ENCODE measurements at regions not wholly inside any gene's neighbourhood (a gene's known extent, or its start where the extent isn't known, plus 50 kb on each side); places are given as distances from the start of the nearest gene placed in this dataset.

DNA sequence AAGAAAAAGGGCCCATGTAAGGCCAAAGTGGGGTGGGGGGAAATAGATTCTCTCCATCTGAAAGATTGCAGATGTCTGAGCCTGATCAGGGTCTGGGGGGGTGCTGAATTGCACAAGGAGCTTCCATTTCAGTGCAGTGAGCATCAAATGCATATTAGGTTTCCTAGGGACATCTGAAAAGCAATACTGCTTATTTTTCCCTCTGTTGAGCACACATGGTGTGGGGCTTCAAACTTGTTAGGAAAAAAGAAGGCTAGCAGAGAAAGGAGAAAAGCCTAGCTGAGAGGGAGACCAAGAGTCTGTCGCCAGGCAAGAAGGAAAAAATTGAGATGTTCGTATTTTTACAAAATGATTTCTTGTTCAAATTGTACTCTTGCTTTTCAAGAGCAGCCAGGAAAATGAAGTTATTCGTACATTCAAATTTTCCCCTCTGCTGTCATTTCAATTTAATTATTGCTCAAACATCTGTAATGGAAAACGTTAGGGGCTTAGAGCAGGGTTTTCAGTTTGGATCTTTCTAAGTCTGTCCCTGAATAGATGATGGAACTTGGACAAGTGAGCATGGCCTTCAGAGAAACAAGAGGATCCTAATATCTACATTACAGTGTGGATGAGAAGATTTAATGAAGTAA lies 191.9 kb upstream of the GAS1 start:
- Histone ChIP-seq H3K27me3 (ENCODE audit: low read depth, low read length) (no peaks in the 10 kb centered on the region), H3K36me3 (ENCODE audit: control insufficient read depth in 1 of 2, insufficient read depth in 2 of 2, low read length in 2 of 2) (no peaks in the 10 kb centered on the region), H3K9me3 (ENCODE audit: control insufficient read depth in 1 of 2, low read length in 2 of 2) (no peaks in the 10 kb centered on the region), H3K4me1 (ENCODE audit: control insufficient read depth in 1 of 2, insufficient read depth in 2 of 2, low read length in 2 of 2) (no peaks in the 10 kb centered on the region), H3K27ac (ENCODE audit: low read length) (no peak overlapping the region), H3K4me3 (ENCODE audit: low read depth in 1 of 2, low read length in 2 of 2) (no peak overlapping the region)

- Histone ChIP-seq H3K27me3 (ENCODE audit: low read depth, low read length) (no peaks in the 10 kb centered on the region), H3K27ac (ENCODE audit: low read length) (no peak overlapping the region), H3K9me3 (ENCODE audit: control insufficient read depth in 1 of 2, low read length in 2 of 2) (no peaks in the 10 kb centered on the region), H3K36me3 (ENCODE audit: control insufficient read depth in 1 of 2, insufficient read depth in 2 of 2, low read length in 2 of 2) (no peaks in the 10 kb centered on the region), H3K4me1 (ENCODE audit: control insufficient read depth in 1 of 2, insufficient read depth in 2 of 2, low read length in 2 of 2) (no peaks in the 10 kb centered on the region), H3K4me3 (ENCODE audit: low read depth in 1 of 2, low read length in 2 of 2) (no peak overlapping the region)
These were observed 192.8 kb upstream of the GAS1 start for GRCh38 chr9:87140142-87140541.

DNA sequence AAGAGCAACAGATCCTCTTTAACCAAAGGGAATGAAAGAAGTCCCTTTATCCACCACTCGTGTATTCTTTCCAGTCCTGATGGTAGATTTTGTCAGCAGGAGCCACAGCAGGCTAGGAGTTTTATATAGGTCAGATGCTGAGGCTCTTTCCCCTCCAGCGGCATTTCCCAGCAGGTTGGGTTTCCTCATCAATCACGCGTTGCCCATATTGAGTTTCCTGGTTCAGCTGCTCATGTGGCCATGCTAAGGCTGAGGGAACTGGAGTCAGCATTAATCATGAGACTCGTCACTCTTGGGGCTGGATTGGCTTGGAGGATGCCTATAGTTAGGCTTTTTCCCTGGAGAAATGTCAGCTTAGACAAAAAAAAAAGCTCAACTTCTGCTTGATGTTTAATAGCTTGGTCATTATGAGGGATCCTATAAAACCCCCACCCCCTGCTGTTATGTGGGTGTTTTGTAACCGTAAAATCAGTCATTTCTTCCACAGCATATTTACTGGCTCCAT lies 193.4 kb upstream of the GAS1 start:
- Histone ChIP-seq H3K27me3 (ENCODE audit: low read depth, low read length) (no peaks in the 10 kb centered on the region), H3K27ac (ENCODE audit: low read length) (no peak overlapping the region), H3K4me1 (ENCODE audit: control insufficient read depth in 1 of 2, insufficient read depth in 2 of 2, low read length in 2 of 2) (no peaks in the 10 kb centered on the region), H3K36me3 (ENCODE audit: control insufficient read depth in 1 of 2, insufficient read depth in 2 of 2, low read length in 2 of 2) (no peaks in the 10 kb centered on the region), H3K4me3 (ENCODE audit: low read depth in 1 of 2, low read length in 2 of 2) (no peak overlapping the region), H3K9me3 (ENCODE audit: control insufficient read depth in 1 of 2, low read length in 2 of 2) (no peaks in the 10 kb centered on the region)

- Histone ChIP-seq H3K27me3 (ENCODE audit: low read depth, low read length) (no peaks in the 10 kb centered on the region), H3K36me3 (ENCODE audit: control insufficient read depth in 1 of 2, insufficient read depth in 2 of 2, low read length in 2 of 2) (no peaks in the 10 kb centered on the region), H3K4me3 (ENCODE audit: low read depth in 1 of 2, low read length in 2 of 2) (no peak overlapping the region), H3K9me3 (ENCODE audit: control insufficient read depth in 1 of 2, low read length in 2 of 2) (no peaks in the 10 kb centered on the region), H3K27ac (ENCODE audit: low read length) (no peak overlapping the region), H3K4me1 (ENCODE audit: control insufficient read depth in 1 of 2, insufficient read depth in 2 of 2, low read length in 2 of 2) (no peaks in the 10 kb centered on the region)
These were observed 193.8 kb upstream of the GAS1 start for GRCh38 chr9:87141124-87141523.

DNA sequence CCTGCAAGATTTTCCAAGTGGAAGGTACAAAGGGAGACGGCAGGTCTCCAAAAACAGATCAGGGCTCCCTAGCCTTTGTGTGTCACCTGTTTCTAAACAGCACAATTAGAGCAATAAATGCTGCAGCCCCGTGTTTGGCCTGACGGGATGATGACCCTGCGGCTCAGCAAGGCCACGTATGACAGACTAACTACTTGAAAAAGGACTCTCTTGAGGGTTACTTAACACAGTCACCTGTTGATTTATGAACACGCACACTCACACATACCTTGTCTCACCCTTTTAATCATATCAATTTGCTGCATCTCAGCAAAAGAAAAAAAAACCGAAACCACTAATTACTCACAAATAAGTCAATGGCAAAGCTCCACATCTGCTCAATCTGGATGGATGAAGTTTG lies 199.6 kb upstream of the GAS1 start:
- Histone ChIP-seq H3K9me3 (ENCODE audit: control insufficient read depth in 1 of 2, low read length in 2 of 2) (no peaks in the 10 kb centered on the region), H3K36me3 (ENCODE audit: control insufficient read depth in 1 of 2, insufficient read depth in 2 of 2, low read length in 2 of 2) (no peaks in the 10 kb centered on the region)

DNA sequence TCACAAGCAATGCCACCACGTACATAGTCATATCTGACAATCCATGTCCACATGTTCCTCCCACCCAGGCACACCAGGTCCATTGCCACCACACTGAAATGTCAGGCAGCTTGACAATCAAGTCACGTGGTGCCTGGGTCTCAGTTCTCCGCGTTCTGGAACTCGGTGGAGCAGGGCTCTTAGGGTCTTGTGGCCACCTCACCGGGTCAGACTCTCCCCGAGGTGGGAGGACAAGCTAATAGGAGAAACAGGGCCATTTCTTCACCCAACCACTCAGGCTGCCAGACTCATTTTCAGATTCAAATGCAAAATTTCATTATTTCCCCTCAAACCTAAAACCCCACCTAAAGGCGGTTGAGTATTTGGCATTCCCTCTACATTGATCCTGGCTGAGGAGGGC lies 200.5 kb upstream of the GAS1 start:
- Histone ChIP-seq H3K27me3 (ENCODE audit: low read depth, low read length) (no peaks in the 10 kb centered on the region), H3K27ac (ENCODE audit: low read length) (peak overlapping the region; percentile 66), H3K36me3 (ENCODE audit: control insufficient read depth in 1 of 2, insufficient read depth in 2 of 2, low read length in 2 of 2) (no peaks in the 10 kb centered on the region), H3K9me3 (ENCODE audit: control insufficient read depth in 1 of 2, low read length in 2 of 2) (no peaks in the 10 kb centered on the region), H3K4me3 (ENCODE audit: low read depth in 1 of 2, low read length in 2 of 2) (peak overlapping the region in 1 of 2 donors; percentile 54), H3K4me1 (ENCODE audit: control insufficient read depth in 1 of 2, insufficient read depth in 2 of 2, low read length in 2 of 2) (peaks cover 0 to 4% of the 10 kb centered on the region in 2 donors)

More for the DNA sequence above, 199.6 kb upstream of the GAS1 start:
- no peaks in the 10 kb centered on the region for H3K27me3 ChIP-seq (ENCODE audit: low read depth, low read length)
- peaks cover 0 to 4% of the 10 kb centered on the region in 2 donors for H3K4me1 ChIP-seq (ENCODE audit: control insufficient read depth in 1 of 2, insufficient read depth in 2 of 2, low read length in 2 of 2)
- no peak overlapping the region for H3K27ac ChIP-seq (ENCODE audit: low read length)
- no peak overlapping the region for H3K4me3 ChIP-seq (ENCODE audit: low read depth in 1 of 2, low read length in 2 of 2)

- H3K4me1 ChIP-seq (ENCODE audit: control insufficient read depth in 1 of 2, insufficient read depth in 2 of 2, low read length in 2 of 2): peaks cover 0 to 4% of the 10 kb centered on the region in 2 donors
- no peaks in the 10 kb centered on the region for H3K27me3 ChIP-seq (ENCODE audit: low read depth, low read length)
- peak overlapping the region in 1 of 2 donors; percentile 54 for H3K4me3 ChIP-seq (ENCODE audit: low read depth in 1 of 2, low read length in 2 of 2)
- peak overlapping the region; percentile 70 for H3K27ac ChIP-seq (ENCODE audit: low read length)
- no peaks in the 10 kb centered on the region for H3K9me3 ChIP-seq (ENCODE audit: control insufficient read depth in 1 of 2, low read length in 2 of 2)
- no peaks in the 10 kb centered on the region for H3K36me3 ChIP-seq (ENCODE audit: control insufficient read depth in 1 of 2, insufficient read depth in 2 of 2, low read length in 2 of 2)
These were observed 201.2 kb upstream of the GAS1 start for GRCh38 chr9:87148331-87149104.

DNA sequence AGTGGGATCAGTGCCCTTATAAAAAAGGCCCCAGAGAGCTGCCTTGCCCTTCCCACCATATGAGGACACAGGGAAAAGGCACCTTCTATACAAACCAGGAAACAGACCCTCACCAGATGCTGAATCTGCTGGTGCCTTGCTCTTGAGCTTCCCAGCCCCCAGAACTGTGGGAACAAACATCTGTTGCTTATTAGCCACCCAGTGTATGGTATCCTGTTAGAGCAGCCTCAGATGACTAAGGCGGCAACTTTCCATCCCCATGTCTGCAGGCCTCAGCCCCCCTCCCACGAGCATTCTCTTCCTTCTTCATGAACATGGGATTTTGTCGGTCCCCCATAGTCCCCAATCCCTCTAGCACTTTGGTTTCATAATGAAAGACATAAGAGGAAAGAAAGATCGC lies 202.5 kb upstream of the GAS1 start:
- H3K27ac ChIP-seq (ENCODE audit: low read length): no peak overlapping the region
- H3K4me1 ChIP-seq (ENCODE audit: control insufficient read depth in 1 of 2, insufficient read depth in 2 of 2, low read length in 2 of 2): peaks cover 0 to 4% of the 10 kb centered on the region in 2 donors
- no peaks in the 10 kb centered on the region for H3K9me3 ChIP-seq (ENCODE audit: control insufficient read depth in 1 of 2, low read length in 2 of 2)

GRCh38 chr9:87152256-87152655 lies 204.9 kb upstream of the GAS1 start:
- no peaks in the 10 kb centered on the region for H3K36me3 ChIP-seq (ENCODE audit: control insufficient read depth in 1 of 2, insufficient read depth in 2 of 2, low read length in 2 of 2)
- H3K27me3 ChIP-seq (ENCODE audit: low read depth, low read length): no peaks in the 10 kb centered on the region
- no peak overlapping the region for H3K4me3 ChIP-seq (ENCODE audit: low read depth in 1 of 2, low read length in 2 of 2)
- H3K27ac ChIP-seq (ENCODE audit: low read length): no peak overlapping the region
- H3K9me3 ChIP-seq (ENCODE audit: control insufficient read depth in 1 of 2, low read length in 2 of 2): no peaks in the 10 kb centered on the region
- peaks cover 0 to 4% of the 10 kb centered on the region in 2 donors for H3K4me1 ChIP-seq (ENCODE audit: control insufficient read depth in 1 of 2, insufficient read depth in 2 of 2, low read length in 2 of 2)

More for the DNA sequence above, 202.5 kb upstream of the GAS1 start:
- Histone ChIP-seq H3K36me3 (ENCODE audit: control insufficient read depth in 1 of 2, insufficient read depth in 2 of 2, low read length in 2 of 2) (no peaks in the 10 kb centered on the region), H3K27me3 (ENCODE audit: low read depth, low read length) (no peaks in the 10 kb centered on the region), H3K4me3 (ENCODE audit: low read depth in 1 of 2, low read length in 2 of 2) (no peak overlapping the region)

GRCh38 chr9:87156247-87156646 lies 208.9 kb upstream of the GAS1 start:
- Histone ChIP-seq H3K36me3 (ENCODE audit: control insufficient read depth in 1 of 2, insufficient read depth in 2 of 2, low read length in 2 of 2) (no peaks in the 10 kb centered on the region), H3K27me3 (ENCODE audit: low read depth, low read length) (no peaks in the 10 kb centered on the region), H3K4me1 (ENCODE audit: control insufficient read depth in 1 of 2, insufficient read depth in 2 of 2, low read length in 2 of 2) (peaks cover 0 to 11% of the 10 kb centered on the region in 2 donors), H3K9me3 (ENCODE audit: control insufficient read depth in 1 of 2, low read length in 2 of 2) (no peaks in the 10 kb centered on the region), H3K4me3 (ENCODE audit: low read depth in 1 of 2, low read length in 2 of 2) (no peak overlapping the region), H3K27ac (ENCODE audit: low read length) (no peak overlapping the region)

DNA sequence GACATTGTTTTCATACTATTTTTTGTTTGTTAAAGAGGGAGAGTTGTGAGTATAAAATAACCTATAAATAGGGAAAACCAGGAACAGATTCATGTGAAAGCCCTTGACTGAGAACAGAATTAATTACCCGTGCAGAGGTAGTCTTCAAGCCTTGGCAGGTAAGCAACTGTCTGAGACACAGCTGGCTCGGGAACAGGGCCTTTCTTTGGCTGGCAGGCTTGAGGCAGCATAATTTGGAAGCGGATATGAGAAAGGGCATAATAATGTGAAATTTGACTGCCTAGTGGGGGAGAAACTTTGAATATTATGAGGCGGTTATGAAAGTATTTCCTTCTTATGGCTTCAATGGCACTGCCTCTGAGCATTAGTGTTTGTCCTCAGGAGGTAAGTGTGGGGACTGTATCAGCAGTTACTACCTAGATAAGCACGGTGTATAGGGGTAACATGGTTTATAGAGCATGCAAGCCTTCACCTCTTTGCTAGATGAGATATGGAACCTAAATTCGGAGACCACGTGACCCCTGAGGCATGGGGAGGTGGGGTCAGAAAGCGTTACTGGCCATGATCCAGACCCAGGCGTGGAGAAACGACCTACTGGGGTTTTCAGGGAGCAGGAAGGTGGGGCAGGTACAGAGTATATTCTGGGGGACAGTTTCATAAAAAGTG lies 210.2 kb upstream of the GAS1 start:
- no peaks in the 10 kb centered on the region for H3K36me3 ChIP-seq (ENCODE audit: control insufficient read depth in 1 of 2, insufficient read depth in 2 of 2, low read length in 2 of 2)
- no peak overlapping the region for H3K27ac ChIP-seq (ENCODE audit: low read length)
- H3K9me3 ChIP-seq (ENCODE audit: control insufficient read depth in 1 of 2, low read length in 2 of 2): no peaks in the 10 kb centered on the region
- H3K4me1 ChIP-seq (ENCODE audit: control insufficient read depth in 1 of 2, insufficient read depth in 2 of 2, low read length in 2 of 2): peaks cover 0 to 11% of the 10 kb centered on the region in 2 donors
- H3K4me3 ChIP-seq (ENCODE audit: low read depth in 1 of 2, low read length in 2 of 2): no peak overlapping the region
- H3K27me3 ChIP-seq (ENCODE audit: low read depth, low read length): no peaks in the 10 kb centered on the region

Measured in muscle layer of duodenum (tissue), 2 donors.